HG03354 (cell line): ENCODE measurements at regions not wholly inside any gene's neighbourhood (a gene's known extent, or its start where the extent isn't known, plus 50 kb on each side); places are given as distances from the start of the nearest gene placed in this dataset.

Source experiments
- ATAC-seq: cut with Tn5 transposase; IDR thresholded peaks from one replicate; pipeline ENCODE4 v1.9.1; 2021; ENCODE audit warnings: mild to moderate bottlenecking; ENCODE audit not compliant: unreplicated experiment, poor library complexity, severe bottlenecking

GRCh38 chr16:26189536-26189935, 497.8 kb downstream of the HS3ST4 start:
- no peak for ATAC-seq

DNA sequence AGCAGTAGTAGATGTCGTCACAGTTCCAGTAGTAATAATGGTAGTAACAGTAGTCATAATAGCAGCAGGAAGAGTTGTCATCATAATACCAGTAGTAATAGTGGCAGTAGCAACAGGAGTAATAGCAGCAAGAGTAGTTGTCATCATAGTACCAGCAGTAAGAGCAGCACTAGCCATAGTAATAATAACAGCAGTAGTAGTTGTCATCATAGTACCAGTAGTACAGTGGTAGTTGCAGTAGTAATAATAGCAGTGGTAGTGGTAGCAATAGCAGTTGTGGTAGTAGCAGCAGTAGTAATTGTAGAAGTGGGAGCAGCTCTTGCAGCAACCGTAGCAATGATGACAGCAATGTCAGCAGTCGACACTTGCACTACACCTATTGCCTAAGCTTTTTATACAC, 502.8 kb downstream of the HS3ST4 start:
- ATAC-seq: no peak

DNA sequence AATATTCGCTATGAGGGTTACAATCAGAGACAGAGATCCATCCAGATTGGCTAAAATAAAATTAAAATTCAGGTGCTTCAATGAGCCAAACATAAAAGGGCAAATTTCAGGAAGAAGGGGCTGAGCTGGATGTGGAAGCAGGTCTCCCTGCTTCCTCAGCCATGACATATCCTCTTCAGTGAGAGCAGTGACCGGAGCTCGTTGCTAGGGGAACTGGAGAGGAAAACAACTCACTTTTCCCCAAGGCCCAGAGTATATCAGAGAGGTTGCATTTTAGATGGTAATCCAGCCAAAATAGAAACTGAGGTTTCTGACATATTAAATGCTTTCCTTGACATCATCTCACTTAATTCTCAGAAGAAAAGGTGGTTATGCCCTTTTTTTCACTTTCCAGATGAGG, 503.5 kb downstream of the HS3ST4 start:
- no peak for ATAC-seq

DNA sequence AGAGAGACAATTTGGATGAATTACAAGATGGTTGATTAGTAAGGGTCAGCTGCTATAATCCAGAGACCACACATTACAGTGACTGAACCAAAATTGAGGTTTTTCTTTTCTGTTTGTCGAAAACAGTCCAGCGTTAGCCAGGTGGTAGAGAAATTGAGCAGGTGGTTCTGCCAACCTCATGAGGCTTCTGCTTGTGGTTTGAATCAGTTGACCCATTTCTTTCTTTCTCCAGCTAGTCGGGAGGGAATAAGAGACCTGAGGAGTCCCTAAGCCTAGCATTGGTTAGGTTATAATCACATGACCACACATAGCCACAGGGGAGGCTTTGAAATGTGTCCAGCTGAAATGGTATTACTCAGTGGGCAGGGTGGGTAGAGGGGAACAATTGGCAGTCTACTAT, 504.6 kb downstream of the HS3ST4 start:
- ATAC-seq: no peak

DNA sequence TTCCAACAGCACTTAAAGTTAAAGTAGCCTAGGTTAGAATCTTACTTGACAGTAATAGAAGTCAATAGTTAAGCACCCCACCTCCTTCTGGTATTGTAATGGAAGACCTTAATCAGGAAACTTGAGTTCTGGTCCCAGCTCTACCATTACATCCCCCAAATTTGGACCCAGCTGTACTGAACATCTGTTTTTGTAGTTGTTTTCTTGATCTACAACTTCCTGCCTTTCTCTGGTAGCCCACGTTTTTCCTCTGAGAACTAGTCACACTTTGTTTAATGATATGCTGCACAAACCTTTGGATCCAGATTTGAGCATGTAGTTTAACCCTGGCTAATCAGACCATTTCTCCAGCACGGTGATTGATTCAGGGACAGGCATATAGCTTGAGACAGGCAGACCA, 505.0 kb downstream of the HS3ST4 start:
- no peak for ATAC-seq

DNA sequence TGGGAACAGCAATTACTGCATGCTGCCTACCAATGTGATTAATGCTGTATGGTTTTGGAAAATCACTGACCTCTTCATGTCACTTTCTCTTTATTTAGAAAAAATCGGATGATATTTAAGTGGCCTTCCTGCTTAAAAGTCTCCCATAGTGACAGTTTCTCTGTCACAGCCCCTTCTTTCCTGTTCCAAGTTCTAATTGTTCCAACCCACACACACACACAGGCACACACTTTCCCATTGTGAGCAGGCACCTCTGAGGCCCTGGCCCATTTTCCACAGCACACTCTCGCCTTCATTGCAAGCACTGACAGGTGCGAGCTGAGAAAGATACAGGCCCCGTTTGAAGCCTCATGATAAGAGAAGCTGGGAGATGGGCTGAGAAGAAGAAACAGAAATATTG, 505.9 kb downstream of the HS3ST4 start:
- ATAC-seq: no peak

DNA sequence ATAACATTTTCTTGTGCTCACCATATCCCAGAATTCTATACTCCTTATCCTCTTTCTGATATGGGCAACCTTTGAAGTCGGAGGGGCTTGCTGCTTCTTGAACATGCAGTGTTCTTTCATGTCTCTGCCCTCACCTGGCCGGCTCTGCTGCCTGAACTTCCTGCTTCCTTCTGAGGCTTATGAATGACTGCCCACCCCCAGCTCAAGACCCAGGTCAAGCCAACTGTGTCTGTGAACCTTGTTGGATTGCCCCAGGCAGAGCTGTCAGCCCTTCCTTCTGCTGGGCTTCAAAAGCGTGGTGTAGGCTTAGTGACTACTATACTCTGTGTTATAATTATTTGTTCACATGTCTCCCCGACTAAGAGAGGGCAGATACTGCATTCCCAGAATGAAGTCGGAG, 506.5 kb downstream of the HS3ST4 start:
- ATAC-seq: no peak

DNA sequence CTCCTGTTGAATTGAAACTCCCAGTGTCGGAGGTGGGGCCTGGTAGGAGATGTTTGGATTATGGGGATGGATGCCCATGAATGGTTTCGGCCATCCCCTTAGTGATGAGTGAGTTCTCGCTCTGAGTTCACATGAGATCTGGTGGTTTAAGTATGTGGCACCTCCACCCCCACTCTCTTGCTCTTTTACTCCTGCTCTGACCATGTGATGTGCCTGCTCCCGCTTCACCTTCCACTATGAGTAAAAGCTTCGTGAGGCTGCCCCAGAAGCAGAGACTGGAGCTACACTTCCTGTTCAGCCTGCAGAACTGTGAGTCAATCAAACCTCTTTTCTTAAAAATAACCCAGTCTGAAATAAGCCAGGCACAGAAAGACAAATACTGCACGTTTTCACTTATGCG, 512.4 kb downstream of the HS3ST4 start:
- ATAC-seq: no peak

DNA sequence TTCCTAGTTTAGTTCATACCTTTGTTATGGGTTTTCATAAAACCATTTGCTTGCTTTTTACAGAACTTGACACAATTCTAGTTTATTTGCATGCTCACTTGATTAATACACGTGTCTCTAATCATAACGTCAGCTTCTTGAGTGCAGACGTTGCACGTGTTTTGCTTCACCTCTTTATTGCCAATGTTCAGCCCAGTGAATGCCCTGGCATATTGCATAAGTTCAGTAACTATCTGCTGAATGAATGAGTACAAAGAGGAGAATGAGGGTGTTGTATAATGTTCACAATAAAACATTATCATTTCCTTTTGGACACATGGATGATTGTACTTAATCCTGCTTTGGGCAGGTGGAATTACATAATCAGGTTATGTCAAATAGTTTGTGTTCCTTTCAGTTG, 519.8 kb downstream of the HS3ST4 start:
- ATAC-seq: no peak

DNA sequence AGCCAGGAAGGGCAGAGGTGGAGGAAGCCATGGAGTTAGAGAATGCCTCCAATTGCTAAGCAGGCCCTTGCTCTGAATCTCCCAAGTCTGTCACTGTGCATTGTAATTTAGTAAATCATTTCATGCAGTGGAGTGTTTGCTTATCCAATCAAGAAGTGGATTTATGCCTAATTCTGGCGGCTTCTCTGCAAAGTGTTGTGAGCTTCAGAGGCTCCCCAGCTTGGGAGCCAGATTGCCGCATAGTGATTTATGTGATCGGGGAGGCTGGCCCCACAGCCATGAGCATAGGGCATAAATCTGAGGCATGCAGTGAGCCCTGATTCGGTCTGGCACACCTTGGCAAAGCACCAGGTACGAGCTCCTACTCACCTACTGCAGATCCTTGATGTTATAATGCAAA, 520.8 kb downstream of the HS3ST4 start:
- ATAC-seq: no peak

GRCh38 chr16:26214581-26215174, 522.9 kb downstream of the HS3ST4 start:
- no peak for ATAC-seq

DNA sequence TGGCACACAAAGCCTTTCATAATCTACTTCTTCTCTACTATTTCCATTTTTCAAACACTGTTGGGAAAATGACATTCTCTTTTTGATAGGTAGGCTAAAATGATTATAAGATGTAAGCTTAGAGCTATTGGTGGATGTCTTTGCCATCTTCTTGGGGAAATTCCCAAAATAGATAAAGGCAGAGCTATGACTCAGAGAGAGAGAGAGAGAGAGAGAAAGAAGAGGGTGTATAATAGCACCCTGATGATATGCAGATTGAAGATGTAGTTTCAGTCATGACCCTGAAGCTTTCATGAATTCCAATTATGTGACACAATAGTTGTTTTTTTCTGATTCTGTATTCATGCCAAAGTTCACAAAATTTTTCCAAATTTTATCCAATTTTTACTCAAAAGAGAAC, 529.1 kb downstream of the HS3ST4 start:
- ATAC-seq: no peak

DNA sequence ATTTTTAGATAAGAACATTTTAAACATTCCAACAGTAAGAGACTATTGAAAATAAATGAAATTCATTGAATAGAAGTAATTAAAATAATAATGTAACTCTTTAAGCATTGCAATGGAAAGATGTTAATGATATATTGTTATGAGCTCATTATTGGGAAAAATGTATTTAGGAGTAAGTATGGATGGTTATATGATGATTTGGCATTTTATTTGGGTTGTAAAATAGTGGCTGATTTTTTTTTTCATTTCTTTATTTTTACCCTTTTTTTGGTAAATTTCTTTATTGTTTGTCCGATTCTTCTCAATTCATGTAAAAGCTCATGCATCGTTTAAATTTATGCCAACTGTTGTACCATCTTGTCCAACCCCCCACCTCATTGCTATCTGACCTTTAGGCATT, 539.9 kb downstream of the HS3ST4 start:
- ATAC-seq: no peak

DNA sequence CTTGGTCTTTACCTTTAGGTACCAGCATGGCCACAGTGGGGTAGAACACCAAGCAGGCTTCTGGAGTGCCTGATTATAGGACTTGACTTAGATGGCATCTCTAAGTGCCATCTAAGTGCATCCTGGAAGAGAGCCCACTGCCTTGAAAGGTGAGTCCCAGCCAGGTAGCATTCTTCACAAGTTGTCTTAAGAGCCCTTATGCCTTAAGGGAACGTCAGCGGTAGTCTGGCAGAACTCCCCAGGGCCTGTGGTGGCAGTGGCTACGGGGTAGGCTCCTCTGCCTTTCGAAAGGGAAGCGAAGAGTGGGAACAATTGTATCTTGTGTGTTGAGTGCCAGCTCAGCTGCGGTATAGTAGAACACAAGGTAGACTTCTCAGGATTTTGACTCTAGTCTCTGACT, 549.0 kb downstream of the HS3ST4 start:
- no peak for ATAC-seq

DNA sequence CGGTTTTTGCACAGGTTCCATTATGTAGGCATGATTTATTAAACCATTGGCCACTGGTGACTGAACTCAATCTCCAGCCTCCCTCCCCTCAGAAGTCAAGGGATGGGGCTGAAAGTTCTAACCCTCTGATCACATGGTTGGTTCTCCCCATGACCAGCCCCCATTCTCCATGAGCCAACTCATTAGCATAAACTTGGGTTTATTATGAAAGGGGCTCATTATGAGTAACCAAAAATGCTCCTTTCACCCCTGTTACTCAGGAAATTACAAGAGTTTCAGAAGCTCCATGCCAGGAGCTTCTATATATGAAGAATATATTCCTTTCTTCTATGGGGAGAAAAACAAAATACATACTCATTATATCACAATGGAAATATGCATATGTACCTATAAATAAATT, 555.3 kb downstream of the HS3ST4 start:
- no peak for ATAC-seq

DNA sequence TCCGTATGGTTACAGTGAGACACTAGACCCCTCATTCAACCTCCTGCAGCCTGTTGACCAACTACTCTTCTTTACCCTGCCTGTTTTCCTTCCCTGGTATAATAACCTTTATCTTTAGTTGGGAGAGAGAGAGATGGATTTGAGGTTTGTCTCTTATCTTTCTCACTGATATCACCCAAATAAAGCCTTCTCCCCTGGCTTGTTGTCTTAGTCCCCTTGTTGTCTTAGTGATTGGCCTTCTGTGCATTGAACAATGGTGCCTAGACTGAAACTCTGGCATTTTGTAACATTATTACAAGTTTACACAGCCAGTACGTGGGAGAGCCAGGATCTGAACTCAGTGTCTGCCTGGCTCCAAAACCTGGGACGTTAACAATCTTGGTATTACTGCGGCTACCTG, 560.8 kb downstream of the HS3ST4 start:
- ATAC-seq: no peak

- ATAC-seq: no peak
Observed at GRCh38 chr16:26261621-26262020, 569.9 kb downstream of the HS3ST4 start.

- no peak for ATAC-seq
Observed at GRCh38 chr16:26263406-26263805, 571.6 kb downstream of the HS3ST4 start.

GRCh38 chr16:26267641-26268040, 575.9 kb downstream of the HS3ST4 start:
- no peak for ATAC-seq

DNA sequence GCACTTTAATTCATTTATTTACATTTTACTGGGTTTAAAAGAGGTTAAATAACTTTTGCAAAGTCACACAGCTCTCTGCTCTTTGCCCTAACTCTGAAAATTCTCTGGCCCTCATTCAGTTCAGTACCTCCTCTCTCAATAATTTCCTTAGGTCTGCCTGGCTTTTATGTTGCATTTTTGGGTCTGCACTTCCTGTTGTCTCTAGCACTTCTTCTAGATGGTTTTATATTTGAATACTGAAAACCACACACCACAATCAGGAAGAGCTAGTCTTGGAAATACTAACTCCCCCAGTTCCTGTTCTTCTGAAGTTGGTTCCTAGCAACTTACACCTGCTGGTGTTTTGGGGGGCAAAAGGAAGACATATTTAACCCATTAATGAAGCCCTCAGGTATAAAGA, 577.9 kb downstream of the HS3ST4 start:
- no peak for ATAC-seq

DNA sequence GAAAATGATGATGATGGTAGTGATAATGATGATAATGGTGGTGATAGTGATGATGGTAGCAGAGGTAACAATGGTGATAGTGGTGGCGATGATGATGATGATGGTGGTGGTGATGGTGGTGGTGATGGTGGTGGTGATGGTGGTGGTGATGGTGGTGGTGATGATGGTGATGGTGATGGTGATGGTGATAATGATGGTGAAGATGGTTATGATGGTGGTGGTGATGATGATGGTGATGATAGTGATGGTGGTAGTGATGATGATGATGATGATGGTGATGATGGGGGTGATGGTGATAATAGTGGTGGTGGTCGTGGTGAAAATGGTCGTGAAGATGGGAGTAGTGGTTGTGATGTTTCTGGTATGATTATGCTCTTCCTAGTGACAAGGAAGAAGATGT, 581.8 kb downstream of the HS3ST4 start:
- no peak for ATAC-seq

GRCh38 chr16:26275021-26275590, 583.3 kb downstream of the HS3ST4 start:
- no peak for ATAC-seq
